DMS 273 (cell line): ENCODE measurements at regions not wholly inside any gene's neighbourhood (a gene's known extent, or its start where the extent isn't known, plus 50 kb on each side); places are given as distances from the start of the nearest gene placed in this dataset.

ENCODE experiments used
- DNase-seq: peaks from one replicate; lab custom pipeline; 2025; ENCODE audit not compliant: unreplicated experiment; lab: John Stamatoyannopoulos, UW

DNA sequence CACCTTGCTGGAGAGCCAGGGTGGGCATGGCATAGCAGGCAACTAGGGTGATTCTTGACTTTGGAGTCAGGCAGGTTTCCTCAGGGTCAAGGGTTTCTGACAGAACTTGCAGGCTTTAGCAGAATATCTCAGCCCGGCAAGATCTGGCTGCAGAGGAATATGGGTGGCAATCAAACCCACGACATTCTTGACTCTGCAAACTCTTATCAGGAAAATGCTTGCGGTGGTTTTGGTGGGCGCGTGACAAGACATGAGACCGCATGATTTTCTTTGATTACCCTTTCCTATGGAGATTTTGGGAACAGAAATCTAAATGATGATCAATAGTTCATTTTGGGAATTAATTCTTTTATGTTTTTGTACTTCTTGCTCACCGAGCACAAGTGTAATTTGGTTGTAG lies 449.5 kb downstream of the VRK1 start:
- DNase-seq, result no peak

DNA sequence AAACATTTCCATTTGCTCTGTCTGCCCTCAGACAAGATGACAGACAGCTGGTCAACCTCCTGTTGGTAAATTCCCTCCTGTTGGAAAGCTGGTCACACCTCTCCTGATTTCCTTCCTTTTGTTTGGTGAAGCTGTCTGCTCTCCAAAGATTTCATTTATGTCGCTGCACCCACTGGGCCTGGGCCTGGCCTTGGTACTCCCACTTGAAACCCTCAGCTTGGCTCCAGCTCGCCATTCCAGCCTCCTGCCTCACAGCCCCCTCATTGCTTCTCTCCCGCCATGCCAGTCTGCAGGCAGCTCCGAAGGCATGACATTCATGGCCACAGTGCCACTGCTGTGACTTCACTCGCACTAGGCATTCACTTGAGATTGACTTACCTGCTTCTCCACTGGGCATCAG lies 451.8 kb downstream of the VRK1 start:
- no peak for DNase-seq

DNA sequence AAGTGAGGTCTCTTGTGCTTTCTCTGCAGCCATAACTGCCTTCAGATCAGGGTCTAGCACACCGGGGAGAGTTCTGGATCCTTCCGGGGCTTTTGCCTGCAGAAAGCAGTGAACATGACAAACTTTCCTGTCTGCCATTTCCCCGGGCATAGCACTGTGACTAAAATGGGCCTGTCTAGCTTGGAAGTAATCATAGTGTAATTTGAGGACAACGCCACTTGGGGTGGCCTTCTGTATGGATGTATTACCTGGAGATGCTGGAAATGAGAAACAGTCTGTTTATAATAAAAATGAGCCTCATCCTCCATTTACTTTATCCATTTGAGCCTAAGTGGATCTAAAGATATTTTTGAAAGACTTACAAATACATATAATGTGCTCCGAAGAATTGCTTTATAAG lies 453.7 kb downstream of the VRK1 start:
- no peak for DNase-seq

DNA sequence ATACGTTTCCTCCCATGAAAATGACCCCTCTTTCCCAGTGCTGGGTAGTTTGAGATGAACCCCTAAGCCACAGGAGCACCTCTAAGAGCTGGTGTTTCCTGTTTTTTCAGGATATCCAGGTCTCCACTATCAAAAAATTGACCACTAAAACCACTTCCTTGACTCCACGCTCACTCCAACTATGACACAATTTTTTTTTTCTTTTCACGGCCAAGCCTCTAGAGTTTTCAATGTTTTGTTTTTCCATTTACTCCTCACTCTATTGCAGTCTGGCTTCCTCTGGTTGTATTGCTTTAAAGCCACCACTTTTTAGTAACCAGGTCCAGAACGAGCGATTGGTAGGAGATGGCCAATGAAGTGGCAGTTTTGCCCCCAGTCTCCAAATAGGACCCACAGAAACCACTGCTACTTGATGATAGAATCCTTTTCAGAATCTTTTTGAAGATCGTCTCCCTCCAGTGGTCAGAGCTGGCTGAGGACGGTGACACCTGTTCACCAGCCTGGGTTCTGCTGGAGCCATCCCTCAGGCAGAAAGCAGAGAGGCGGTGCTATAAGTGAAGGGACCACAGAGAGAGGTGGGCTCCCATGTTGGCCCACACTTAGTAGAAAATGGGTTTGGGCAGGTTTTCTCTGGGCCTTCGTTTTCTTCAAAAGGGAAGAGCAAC lies 454.4 kb downstream of the VRK1 start:
- DNase-seq, result no peak

DNA sequence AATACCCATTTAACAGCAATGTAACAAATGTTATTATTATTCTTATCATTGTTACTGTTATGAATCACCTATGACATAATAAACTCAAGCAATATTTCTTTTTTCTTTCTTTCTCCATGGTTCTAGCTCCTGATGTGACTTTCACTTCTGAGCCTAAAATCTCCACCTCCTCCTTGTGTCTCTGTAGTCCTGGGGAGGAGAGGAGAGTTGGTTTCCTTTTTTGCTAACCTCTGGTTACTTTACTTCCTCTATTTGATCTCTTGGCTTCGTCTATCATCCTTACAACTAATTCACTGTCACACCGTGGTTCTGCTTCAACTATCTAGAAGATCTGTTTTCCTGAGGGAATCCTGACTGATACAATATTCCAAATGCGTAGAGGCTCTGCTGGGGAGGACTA lies 456.6 kb downstream of the VRK1 start:
- no peak for DNase-seq

DNA sequence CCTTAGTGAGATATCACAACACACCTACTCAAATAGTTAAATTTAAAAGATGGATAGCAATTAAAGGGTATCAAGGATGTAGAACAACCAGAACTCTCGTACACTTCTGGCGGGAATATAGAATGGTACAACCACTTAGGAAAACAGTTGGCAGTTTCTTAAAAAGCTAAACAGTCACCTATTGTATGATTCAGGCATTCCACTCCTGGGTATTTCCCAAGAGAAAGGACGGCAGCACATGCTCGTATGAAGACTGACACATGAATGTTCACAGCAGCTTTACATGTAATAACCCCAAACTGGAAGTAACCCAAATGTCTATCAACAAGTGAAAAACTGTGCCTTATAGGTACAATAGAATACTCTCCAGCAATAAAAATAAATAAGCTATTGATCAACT lies 465.2 kb downstream of the VRK1 start:
- no peak for DNase-seq

DNA sequence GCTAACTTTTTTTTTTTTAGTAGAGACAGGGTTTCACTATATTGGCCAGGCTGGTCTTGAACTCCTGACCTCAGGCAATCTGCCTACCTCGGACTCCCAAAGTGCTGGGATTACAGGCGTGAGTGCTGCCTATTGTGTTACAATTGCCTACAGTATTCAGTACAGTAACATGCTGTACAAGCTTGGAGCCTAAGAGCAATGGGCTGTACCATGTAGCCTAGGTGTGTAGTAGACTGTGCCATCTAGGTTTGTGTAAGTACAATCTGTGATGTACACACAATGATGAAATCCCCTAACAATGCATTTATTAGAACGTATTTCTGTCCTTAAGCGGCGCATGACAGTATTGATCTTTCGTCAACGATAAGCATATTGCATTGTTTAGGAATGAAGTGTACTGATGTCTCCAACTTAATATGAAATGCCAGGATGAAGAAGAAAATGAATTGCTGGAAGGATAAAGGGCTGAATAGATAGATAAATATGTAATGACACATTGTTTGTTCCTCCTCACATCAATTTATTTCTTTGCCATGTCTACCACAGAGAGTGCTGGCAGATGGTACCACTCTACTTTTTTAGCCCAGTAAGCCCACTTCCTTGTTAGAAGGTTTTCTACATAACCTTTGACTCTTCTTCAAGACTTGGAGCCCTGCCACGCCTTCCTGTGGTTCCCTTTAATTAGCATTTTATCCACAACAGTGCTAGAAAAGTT lies 467.5 kb downstream of the VRK1 start:
- no peak for DNase-seq

DNA sequence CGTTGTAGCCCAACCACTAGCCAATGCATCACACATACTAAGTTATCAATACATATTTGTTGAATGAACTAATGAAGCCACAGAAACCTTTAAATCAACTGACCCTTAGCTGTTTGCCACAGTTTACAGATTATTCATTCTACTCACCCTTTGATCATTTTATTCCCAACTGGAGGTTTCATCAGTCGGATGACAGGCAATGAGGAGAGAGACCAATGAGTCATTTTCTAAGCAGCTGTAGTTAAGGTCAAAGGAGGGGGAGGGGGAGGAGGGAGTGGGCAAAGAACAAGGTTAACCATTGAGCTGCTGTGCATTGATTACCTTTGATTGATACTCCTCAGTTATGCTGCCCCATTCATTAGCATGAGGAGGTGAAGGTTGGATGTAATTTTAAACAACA lies 469.5 kb downstream of the VRK1 start:
- DNase-seq, result no peak

DNA sequence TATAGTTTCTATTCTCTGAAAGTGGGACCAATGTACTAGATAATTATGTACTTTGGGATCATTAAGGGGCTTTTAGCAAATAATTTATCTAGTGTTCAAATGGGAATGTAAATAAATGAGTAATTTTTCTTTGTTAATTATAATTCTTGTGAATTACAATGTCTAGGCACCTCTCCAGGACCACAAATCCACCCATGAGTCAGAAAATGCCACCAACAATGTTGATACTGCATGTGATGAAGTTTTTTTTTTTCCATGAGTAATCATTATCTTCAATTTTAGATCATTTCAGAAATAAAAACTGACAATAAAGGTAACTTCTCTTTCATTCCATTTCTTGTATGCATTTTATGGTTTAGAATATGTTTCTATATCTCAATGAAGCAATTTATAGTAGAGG lies 470.3 kb downstream of the VRK1 start:
- no peak for DNase-seq

DNA sequence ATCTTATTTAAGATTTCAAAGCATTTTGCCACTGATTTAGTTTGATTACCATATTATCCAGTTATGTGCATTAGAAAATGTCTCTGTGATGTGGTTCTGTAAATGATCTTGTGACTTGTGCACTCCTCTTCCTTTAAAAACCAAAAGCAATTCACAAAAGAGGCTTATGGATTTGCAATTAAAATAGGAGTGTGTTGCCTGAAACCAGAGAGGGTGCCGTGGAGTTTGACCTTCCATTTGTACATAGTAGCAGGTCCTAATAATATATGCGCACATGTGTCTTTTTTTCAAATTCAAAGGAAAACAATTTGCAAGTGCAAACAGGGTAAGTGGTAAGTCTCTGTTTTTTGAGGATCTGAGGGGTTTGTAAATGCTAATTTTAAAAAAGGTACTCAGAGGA lies 470.9 kb downstream of the VRK1 start:
- no peak for DNase-seq

DNA sequence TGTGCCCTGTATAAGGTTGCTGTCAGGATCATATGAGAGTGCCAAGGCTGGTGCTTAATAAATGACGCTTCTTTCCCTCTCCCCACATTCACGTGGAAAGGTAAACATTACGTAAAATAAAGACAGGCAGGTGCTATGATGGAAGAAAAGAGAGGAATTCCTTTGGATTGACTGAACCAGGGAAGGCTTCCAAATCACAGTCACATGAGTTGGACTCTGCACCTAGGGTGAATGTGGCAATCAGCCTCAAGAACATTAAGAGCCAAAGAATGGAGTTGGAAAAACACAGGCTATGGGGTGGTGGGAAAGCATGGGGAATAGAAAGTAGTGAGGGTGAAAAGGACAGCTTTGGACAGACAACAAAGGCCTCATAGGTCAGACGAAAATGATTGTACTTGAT lies 473.1 kb downstream of the VRK1 start:
- DNase-seq, result no peak

DNA sequence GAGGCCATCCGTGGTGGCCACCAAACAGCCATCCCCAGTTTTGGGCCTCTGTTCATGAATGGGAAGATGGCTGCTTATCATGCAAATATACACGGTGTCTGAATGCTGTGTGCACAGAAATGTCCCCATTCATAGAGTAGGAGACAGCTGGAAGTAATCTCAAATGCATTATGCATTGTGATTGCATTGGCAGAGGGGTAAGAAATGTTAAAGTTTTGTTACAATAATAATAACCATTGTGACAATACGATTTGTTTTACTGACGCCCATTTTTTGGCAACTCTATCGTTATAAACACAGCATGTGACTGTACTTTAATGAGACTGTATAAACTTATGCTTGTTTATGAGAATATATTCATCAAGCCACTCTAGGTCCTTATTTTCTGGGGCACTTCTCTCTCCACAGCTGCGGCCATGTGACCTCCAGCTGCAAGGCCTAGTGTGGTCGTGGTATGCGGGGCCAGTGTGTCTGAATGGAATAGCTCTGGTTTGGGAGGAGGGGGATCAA lies 474.3 kb downstream of the VRK1 start:
- DNase-seq, result no peak

DNA sequence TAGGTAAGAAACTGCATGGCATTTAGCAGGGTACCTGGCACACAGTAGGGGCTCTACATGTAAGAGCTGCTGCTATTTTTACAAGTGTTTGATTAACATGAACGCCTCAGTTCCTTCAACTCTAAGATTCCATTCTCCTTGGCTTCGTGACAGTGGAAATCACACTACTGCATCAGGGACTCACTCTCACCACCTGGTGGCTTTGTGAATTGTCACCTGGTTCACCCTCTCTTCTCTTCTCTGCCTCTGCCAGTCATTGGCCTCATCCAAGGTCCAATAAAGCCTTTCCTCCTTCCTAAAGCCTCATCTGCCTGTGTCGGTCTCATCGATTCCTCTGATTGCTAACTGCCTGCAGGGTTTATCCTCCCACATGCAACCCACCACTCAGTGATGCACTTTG lies 476.4 kb downstream of the VRK1 start:
- DNase-seq, result no peak

DNA sequence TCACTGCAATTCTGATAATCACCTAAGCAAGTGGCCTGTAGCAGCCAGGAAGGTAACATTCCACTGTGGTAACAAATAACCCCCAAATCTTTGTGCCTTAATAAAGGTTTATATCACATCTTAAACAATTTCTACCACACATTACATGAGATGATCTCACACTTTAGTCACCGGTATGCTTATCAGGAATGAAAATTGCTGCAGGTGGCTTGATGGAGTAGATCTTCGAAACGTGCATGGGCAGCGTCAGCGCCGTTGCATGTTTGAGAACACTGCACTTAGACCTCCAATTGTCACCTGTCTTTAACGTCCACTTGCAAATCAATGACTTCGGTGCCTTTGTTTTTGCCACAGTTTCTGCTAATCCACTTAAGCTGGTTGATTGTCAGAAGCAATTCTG lies 477.4 kb downstream of the VRK1 start:
- DNase-seq, result no peak

DNA sequence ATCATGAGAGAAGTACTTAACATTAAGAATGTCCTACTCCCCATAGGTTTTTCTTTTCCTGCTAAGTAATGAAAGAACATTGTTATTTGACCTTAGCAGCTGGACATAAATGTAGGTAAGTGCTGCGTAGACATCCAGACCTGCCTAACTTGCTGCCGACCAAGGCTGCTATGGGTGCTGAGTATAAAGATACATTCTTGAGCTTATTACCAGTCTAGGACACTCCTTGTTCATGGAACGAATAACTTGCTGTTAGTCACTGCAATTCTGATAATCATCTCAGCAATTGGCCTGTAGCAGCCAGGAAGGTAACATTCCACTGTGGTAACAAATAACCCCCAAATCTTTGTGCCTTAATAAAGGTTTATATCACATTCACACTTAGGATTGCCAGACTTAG lies 478.1 kb downstream of the VRK1 start:
- no peak for DNase-seq

DNA sequence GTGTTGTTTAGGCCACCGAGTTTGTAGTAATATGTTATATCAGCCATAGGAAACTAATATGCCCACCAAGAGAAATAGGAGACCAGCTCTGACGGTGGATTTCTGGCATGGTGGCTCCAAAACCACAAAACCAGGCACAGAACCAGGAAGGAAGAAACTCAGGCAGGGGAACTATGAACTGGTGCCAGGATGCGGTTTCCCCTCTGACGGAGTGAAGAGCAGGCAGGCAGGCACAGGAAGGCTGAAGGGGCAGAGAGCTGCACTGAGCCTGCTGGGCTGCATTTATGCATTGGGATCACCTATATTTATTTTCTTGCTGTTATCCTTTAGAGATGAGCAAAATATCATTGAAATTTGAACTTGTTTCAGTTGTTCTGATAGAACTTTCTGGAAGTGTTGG lies 479.4 kb downstream of the VRK1 start:
- DNase-seq, result no peak

DNA sequence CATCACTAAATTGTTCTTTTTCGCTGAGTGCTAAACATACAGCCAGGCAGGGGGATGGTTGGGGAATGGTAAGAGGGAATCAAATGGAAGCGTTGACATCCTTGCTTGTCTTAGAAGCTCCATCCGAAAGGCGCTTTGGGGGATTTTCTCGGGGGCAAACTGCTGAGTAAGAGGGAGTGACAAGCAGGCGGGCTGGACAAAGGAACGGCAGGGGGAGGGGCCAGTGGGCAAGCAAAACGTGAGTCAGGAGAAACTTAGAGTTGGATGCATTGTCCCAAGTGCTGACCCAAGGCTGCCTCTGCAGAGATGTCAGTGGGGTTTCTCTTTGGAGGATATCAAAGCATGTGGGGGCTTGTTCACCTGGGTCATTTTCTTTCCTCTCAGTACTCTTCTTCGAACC lies 480.5 kb downstream of the VRK1 start:
- no peak for DNase-seq

DNA sequence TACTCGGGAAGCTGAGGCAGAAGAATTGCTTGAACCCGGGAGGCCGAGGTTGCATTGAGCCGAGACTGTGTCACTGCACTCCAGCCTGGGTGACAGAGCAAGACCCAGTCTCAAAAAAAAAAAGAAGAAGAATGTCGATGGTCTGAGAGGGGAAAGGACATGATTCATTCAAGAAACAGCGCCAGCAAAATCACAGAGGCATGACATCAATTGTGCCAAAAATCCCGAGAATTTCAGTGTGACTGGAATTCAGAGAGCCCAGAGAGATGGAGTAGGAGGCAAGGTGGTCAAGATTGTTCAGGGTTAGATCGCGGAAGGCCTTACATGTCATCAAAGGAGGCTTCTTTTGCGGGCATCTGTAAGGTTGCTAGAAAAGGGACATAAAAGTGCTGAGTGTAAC lies 483.3 kb downstream of the VRK1 start:
- DNase-seq, result no peak

DNA sequence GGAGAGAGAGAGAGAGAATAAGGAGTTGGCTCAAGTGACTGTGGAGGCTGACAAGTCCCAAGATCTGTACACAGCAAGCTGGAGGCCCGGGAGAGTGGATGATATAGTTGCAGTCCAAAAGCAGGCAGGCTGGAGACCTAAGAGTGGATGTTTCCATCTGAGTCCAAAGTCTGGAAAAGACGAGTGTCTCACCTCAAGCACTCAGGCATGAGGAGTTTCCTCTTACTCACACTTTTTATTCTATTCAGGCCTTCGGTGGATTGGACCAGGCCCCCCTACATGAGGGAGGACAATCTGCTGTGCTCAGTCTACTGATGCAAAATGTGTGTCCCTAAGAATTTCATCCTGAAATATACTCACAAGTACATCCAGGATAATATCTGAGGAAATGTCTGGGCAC lies 484.6 kb downstream of the VRK1 start:
- DNase-seq, result no peak

DNA sequence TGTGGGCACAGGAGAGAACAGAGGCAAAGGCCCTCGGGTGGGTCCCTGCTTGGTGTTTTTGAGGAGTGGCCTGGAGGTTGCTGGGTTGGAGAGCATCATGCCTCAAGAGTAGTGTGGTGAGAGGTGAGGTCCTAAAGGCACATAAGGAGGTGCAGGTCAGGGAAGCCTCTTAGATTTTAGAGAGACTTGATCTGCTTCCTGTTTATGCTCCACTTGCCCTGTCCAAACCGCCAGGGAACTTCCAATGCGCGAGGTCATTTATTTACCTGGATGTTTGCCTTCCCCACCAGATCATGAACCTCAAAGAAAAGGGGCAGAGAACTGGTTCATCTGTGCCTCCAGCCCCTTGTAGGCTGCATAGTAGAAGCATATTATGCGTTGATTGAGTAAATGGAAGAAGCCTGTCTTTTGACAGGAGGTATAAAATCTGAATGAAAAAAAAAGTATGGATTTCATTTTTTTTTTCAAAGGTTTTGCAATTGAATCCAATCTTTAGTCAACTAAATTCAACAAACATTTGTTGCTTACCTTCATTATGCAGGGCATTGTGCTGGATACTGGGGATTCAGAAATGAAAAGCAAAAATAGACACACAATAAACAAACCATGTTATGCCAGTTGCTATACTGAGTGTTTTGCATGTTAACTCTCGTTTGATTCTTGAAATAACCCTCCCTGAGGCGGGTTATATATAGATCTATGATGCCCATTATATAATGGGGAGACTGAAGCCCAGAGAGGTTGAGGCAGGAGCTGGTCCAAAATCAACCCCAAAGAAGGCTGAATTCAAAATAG lies 485.2 kb downstream of the VRK1 start:
- DNase-seq, result no peak

DNA sequence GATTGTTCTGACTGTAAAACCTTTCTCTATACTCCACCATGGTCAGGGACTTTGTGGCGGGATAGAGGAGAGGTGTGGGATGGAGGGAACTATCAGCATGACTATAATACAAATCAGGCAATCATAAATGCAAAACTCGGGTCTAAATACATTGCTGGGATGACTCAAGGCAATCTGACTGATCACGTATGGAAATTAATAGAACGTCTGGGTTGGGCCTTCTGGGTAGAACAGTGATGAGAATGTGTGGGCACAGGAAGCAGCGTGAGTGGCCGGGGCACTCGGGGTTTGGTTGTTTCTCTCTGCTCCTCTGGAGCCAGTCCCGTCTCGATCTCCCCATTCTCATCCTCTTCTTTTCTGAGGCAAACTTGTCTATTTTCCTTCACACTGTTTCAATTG lies 485.8 kb downstream of the VRK1 start:
- DNase-seq, result no peak

DNA sequence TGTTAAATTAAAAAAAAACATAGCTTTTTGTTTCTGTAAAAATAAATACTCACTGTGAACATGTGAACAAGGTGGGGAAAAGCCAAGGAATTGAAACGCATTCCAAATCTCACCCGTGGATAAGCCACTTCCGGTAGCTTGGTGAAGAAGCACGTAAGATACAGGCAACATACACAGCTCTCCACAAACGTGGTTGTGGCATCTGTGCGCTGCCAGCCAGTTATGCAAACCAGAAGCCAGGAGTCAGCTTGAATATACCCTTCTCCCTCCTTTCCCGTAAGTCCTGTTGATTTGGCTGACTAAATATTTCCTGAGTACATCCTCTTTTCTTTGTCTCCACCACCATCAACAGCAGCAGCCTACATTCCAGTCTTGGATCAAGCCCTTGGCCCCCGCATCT lies 486.2 kb downstream of the VRK1 start:
- no peak for DNase-seq
